SK-N-SH (cell line): ENCODE measurements at regions not wholly inside any gene's neighbourhood (a gene's known extent, or its start where the extent isn't known, plus 50 kb on each side); places are given as distances from the start of the nearest gene placed in this dataset.
"Not testable (repeated sequence)": the region's sequence is repeated elsewhere in the genome, so short reads cannot be mapped to it uniquely, and the experiment has no call there.

Source experiments
- CTCF ChIA-PET: fragments of 300-600, 350-600 bp; formaldehyde crosslinking; extraction: SDS; loops from one replicate; lab custom pipeline; 2021; lab: Yijun Ruan, JAX
- POLR2A ChIA-PET: fragments of 350-600 bp; sonication (Branson Sonifier 250); formaldehyde crosslinking; extraction: SDS; loops from one replicate; lab custom pipeline; 2020; ENCODE audit warnings: antibody characterized with exemption, inconsistent platforms; lab: Yijun Ruan, JAX
- DNase-seq: peaks from one replicate; pipeline ENCODE4 v3.0.0; 2012
- H2AFZ ChIP-seq: fragments of 200-600 bp; sonication (generic); 2 replicates; pipeline ENCODE4 v1.8.1; 2016; ENCODE audit warnings: antibody characterized with exemption, mild to moderate bottlenecking, low read depth
- H3F3A ChIP-seq: fragments of 200-600 bp; sonication (generic); replicated peaks from 2 replicates; pipeline ENCODE3; 2016; ENCODE audit warnings: antibody characterized with exemption, mild to moderate bottlenecking; ENCODE audit not compliant: insufficient read depth
- H3K27ac ChIP-seq, 2 experiments: fragments of 200-500 bp in 1 of 2; fragments of 200-600 bp in 1 of 2; sonication (Bioruptor generic) in 1 of 2; sonication (generic), shearing (Covaris generic) in 1 of 2; 2 replicates each; pipeline versions ENCODE4 v1.5.1 to v1.6.1; 2014 to 2016; ENCODE audit warnings: low read depth in 2 of 2, inconsistent platforms in 1 of 2, low read length in 1 of 2, mild to moderate bottlenecking in 1 of 2, mixed read lengths in 1 of 2
- H3K27me3 ChIP-seq: fragments of 200-600 bp; sonication (generic), shearing (Covaris generic); 2 replicates; pipeline ENCODE4 v1.6.1; 2016; ENCODE audit warnings: mixed run types; ENCODE audit not compliant: insufficient read depth
- H3K36me3 ChIP-seq, 2 experiments: fragments of 200-500 bp in 1 of 2; fragments of 200-600 bp in 1 of 2; sonication (Bioruptor generic) in 1 of 2; sonication (generic) in 1 of 2; replicated peaks in 1 of 2; 2 replicates each; pipeline versions ENCODE3 to v1.5.1; 2014 to 2016; ENCODE audit warnings: low read length in 1 of 2, mild to moderate bottlenecking in 1 of 2; ENCODE audit not compliant: insufficient read depth in 2 of 2, control insufficient read depth in 1 of 2
- H3K4me1 ChIP-seq, 2 experiments: fragments of 200-500 bp in 1 of 2; fragments of 200-600 bp in 1 of 2; sonication (Bioruptor generic) in 1 of 2; sonication (generic), shearing (Covaris generic) in 1 of 2; 2 replicates each; pipeline versions ENCODE4 v1.5.1 to v1.6.1; 2014 to 2016; ENCODE audit warnings: low read depth in 1 of 2, low read length in 1 of 2, mixed run types in 1 of 2; ENCODE audit not compliant: insufficient read depth in 2 of 2, control insufficient read depth in 1 of 2
- H3K4me2 ChIP-seq: fragments of 200-600 bp; sonication (generic), shearing (Covaris generic); 2 replicates; pipeline ENCODE4 v1.6.1; 2017; ENCODE audit warnings: mixed run types
- H3K4me3 ChIP-seq, 2 experiments: fragments of 200-500 bp in 1 of 2; fragments of 200-600 bp in 1 of 2; sonication (Bioruptor generic) in 1 of 2; sonication (generic), shearing (Covaris generic) in 1 of 2; 2 replicates each; pipeline versions ENCODE4 v1.5.1 to v1.8.1; 2014 to 2016; ENCODE audit warnings: low read depth in 2 of 2, inconsistent platforms in 1 of 2, low read length in 1 of 2, mild to moderate bottlenecking in 1 of 2, mixed read lengths in 1 of 2, moderate library complexity in 1 of 2
- H3K79me2 ChIP-seq: fragments of 200-600 bp; sonication (generic); 2 replicates; pipeline ENCODE4 v1.8.1; 2017; ENCODE audit warnings: mild to moderate bottlenecking; ENCODE audit not compliant: insufficient read depth
- H3K9ac ChIP-seq: fragments of 200-600 bp; sonication (generic); 2 replicates; pipeline ENCODE4 v1.6.1; 2017; ENCODE audit warnings: mixed run types
- H3K9me2 ChIP-seq: fragments of 200-600 bp; sonication (generic); 2 replicates; pipeline ENCODE4 v1.6.1; 2017; ENCODE audit warnings: mixed run types
- H3K9me3 ChIP-seq: fragments of 200-600 bp; sonication (generic); 2 replicates; pipeline ENCODE4 v1.6.1; 2017; ENCODE audit warnings: mixed run types, mild to moderate bottlenecking, moderate library complexity
- H4K20me1 ChIP-seq: fragments of 200-600 bp; sonication (generic); 2 replicates; pipeline ENCODE4 v1.6.1; 2017; ENCODE audit warnings: mild to moderate bottlenecking, mixed run types; ENCODE audit not compliant: insufficient read depth
- FOXM1 ChIP-seq: IDR thresholded peaks from 2 replicates; pipeline ENCODE4 v1.4.0; 2012; ENCODE audit warnings: low read depth, mild to moderate bottlenecking
- WGBS: methylation state at CpG from one replicate; pipeline ENCODE4 v1.1.6; 2017; ENCODE audit warnings: low lambda C conversion rate; 5-methylcytosine and 5-hydroxymethylcytosine counted together
- TF ChIP-seq, protein P1 (sequence below): IDR thresholded peaks from 2 replicates; pipeline ENCODE4 v1.4.0; 2012; ENCODE audit warnings: low read depth, borderline replicate concordance
- TF ChIP-seq, protein P2 (sequence below): IDR thresholded peaks from 2 replicates; pipeline ENCODE4 v1.6.1; 2012; ENCODE audit warnings: mild to moderate bottlenecking, low read depth, low read length, moderate library complexity
- TF ChIP-seq, protein P3 (sequence below): IDR thresholded peaks from 2 replicates; pipeline ENCODE4 v1.4.0; 2012; ENCODE audit warnings: low read depth

DNA sequence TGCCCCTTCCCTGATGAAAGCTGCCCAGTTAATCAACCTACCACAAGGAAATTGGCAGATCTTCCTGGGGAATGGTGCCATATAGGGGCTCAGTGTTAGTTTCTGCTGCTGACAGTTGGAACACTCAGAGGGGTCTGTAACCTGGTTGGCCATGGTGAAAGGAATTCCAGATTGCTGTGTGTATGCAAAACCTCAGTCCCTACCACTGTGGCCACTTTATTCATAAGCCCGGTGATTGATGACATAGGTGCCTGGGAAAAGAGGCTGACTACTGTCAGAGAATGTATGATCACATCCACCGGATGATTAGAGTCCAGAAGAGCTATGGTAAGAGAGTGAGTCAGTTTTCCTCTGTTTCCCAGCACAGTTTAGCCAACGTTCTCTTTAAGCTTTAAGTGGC lies 363.9 kb upstream of the NPAP1 start:
- H3K36me3 ChIP-seq = not testable (repeated sequence)

DNA sequence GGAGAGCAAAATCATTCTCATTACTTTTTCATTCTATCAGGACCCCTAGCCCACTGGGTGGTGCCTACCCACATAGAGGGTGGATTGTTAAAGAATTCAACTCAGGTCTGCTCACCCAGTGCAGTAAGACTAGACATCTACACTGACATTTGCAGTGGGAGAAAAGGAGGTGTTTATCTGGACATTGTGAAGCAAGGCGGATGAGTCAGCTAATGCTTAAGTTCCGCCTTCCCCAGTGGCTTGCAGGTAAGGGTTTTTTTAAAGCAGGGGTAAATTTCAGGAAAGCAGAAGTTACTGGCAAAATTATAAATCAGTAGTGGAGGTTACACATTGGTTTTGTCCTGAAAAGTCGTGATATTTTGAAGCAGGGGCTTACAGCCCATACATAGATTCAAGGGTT lies 359.2 kb upstream of the NPAP1 start:
- H3K27me3 ChIP-seq, H2AFZ ChIP-seq, H4K20me1 ChIP-seq, DNase-seq, H3K79me2 ChIP-seq, H3K4me3 ChIP-seq, H3K9me2 ChIP-seq, POLR2A ChIA-PET, CTCF ChIA-PET, H3K9ac ChIP-seq, H3K9me3 ChIP-seq, H3K36me3 ChIP-seq, H3K4me2 ChIP-seq, H3K27ac ChIP-seq, H3K4me1 ChIP-seq, H3F3A ChIP-seq: not testable (repeated sequence)
- WGBS = 2% methylated on average over 3 of the region's 3 CpGs

More for the DNA sequence above, 363.9 kb upstream of the NPAP1 start:
- H4K20me1 ChIP-seq, H3K4me2 ChIP-seq, H3K9ac ChIP-seq, H3K9me3 ChIP-seq, DNase-seq, H3K27ac ChIP-seq, H3K27me3 ChIP-seq, POLR2A ChIA-PET, H3K9me2 ChIP-seq, H2AFZ ChIP-seq, H3K4me3 ChIP-seq, CTCF ChIA-PET, H3K4me1 ChIP-seq, H3F3A ChIP-seq, H3K79me2 ChIP-seq: not testable (repeated sequence)
- 0% methylated on average over 2 of the region's 3 CpGs for WGBS

DNA sequence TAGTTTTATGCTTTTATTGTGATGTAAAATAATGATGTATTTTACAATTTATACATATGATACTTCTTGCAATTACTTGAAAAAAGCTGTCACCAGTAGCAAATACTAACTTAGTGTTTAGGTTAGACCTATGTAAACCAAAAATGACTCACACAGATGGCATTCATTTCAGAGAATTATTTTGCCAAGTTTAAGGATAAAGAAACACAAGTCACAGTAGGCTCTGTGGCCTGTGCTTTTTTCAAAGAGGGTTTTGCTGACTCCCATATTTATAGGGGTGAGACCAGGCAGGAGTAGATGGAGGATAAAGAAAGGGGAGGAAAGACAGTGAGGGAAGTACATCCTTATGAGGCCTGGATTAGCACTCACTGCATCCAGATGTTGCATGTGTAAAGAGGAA lies 356.6 kb upstream of the NPAP1 start:
- DNase-seq = no peak
- Histone ChIP-seq H3K79me2 (no peaks in the 10 kb centered on the region), H3K9me3 (no peaks in the 10 kb centered on the region), H3K4me2 (no peak overlapping the region), H4K20me1 (no peaks in the 10 kb centered on the region), H2AFZ (no peak overlapping the region), H3K36me3 (no peaks in the 10 kb centered on the region), H3K27ac (no peak overlapping the region), H3F3A (no peaks in the 10 kb centered on the region), H3K4me3 (no peak overlapping the region), H3K4me1 (no peaks in the 10 kb centered on the region), H3K27me3 (no peaks in the 10 kb centered on the region), H3K9ac (no peak overlapping the region), H3K9me2 (no peaks in the 10 kb centered on the region)
- CTCF ChIA-PET = no interaction called here
- TF ChIP-seq FOXM1 = no peak
- TF ChIP-seq, protein P1, sequence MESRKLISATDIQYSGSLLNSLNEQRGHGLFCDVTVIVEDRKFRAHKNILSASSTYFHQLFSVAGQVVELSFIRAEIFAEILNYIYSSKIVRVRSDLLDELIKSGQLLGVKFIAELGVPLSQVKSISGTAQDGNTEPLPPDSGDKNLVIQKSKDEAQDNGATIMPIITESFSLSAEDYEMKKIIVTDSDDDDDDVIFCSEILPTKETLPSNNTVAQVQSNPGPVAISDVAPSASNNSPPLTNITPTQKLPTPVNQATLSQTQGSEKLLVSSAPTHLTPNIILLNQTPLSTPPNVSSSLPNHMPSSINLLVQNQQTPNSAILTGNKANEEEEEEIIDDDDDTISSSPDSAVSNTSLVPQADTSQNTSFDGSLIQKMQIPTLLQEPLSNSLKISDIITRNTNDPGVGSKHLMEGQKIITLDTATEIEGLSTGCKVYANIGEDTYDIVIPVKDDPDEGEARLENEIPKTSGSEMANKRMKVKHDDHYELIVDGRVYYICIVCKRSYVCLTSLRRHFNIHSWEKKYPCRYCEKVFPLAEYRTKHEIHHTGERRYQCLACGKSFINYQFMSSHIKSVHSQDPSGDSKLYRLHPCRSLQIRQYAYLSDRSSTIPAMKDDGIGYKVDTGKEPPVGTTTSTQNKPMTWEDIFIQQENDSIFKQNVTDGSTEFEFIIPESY = no peak
- TF ChIP-seq, protein P2, sequence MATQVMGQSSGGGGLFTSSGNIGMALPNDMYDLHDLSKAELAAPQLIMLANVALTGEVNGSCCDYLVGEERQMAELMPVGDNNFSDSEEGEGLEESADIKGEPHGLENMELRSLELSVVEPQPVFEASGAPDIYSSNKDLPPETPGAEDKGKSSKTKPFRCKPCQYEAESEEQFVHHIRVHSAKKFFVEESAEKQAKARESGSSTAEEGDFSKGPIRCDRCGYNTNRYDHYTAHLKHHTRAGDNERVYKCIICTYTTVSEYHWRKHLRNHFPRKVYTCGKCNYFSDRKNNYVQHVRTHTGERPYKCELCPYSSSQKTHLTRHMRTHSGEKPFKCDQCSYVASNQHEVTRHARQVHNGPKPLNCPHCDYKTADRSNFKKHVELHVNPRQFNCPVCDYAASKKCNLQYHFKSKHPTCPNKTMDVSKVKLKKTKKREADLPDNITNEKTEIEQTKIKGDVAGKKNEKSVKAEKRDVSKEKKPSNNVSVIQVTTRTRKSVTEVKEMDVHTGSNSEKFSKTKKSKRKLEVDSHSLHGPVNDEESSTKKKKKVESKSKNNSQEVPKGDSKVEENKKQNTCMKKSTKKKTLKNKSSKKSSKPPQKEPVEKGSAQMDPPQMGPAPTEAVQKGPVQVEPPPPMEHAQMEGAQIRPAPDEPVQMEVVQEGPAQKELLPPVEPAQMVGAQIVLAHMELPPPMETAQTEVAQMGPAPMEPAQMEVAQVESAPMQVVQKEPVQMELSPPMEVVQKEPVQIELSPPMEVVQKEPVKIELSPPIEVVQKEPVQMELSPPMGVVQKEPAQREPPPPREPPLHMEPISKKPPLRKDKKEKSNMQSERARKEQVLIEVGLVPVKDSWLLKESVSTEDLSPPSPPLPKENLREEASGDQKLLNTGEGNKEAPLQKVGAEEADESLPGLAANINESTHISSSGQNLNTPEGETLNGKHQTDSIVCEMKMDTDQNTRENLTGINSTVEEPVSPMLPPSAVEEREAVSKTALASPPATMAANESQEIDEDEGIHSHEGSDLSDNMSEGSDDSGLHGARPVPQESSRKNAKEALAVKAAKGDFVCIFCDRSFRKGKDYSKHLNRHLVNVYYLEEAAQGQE = no peak
- TF ChIP-seq, protein P3, sequence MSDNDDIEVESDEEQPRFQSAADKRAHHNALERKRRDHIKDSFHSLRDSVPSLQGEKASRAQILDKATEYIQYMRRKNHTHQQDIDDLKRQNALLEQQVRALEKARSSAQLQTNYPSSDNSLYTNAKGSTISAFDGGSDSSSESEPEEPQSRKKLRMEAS = no peak
- POLR2A ChIA-PET = no interaction called here

DNA sequence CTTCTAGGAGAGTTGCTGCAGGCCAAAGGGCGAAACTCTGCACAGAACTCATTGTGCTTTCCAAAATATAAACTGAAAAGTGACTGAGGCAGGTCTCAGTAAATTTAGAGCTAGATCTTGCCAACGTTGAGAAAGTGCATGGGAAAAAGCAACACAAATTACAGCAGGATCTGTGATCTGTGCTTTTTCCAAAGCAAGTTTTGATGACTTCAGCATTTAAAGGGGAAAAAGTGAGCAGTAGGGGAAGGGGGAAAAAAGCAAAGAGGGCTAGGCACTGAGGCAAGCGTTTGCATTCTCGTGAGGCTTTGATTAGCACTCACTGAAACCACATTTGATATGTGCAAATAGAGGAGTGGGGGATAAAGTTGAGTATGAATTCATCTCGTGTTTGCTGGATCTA lies 351.5 kb upstream of the NPAP1 start:
- H3K4me3 ChIP-seq, H3F3A ChIP-seq, H3K4me1 ChIP-seq, H3K9ac ChIP-seq, H4K20me1 ChIP-seq, H3K4me2 ChIP-seq, H3K27ac ChIP-seq, H3K79me2 ChIP-seq, DNase-seq, H3K27me3 ChIP-seq, CTCF ChIA-PET, POLR2A ChIA-PET, H2AFZ ChIP-seq, H3K36me3 ChIP-seq, H3K9me3 ChIP-seq, H3K9me2 ChIP-seq: not testable (repeated sequence)
- WGBS = under 1% methylated on average over 4 of the region's 5 CpGs

DNA sequence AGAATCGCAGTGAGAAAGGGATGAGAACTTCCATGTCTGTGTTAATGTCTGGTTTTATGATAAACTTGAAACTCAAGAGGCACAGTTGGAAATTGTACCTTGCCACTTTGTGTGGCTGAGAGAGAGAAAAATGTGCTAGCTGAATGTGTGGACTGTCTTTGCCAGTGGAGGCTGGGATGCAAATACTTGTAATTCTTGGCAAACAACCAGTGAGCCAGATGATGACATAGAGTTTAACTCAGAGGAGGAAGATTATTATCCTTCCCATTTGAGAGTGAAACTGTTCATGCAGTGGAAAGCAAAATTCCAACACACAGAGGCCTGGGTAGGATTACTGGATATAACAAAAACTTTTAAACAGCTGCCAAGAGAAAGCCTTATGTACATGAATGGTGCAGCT lies 349.1 kb upstream of the NPAP1 start:
- H4K20me1 ChIP-seq, H3K4me1 ChIP-seq, H3K9ac ChIP-seq, POLR2A ChIA-PET, H3F3A ChIP-seq, H3K36me3 ChIP-seq, H3K4me3 ChIP-seq, CTCF ChIA-PET, H3K4me2 ChIP-seq, H3K27ac ChIP-seq, H3K27me3 ChIP-seq, H2AFZ ChIP-seq, H3K9me2 ChIP-seq, H3K79me2 ChIP-seq, H3K9me3 ChIP-seq, DNase-seq: not testable (repeated sequence)
- WGBS = 0% methylated on average over 1 of the region's 1 CpG
